Endothelial cell of umbilical vein (primary cell): ENCODE measurements at regions not wholly inside any gene's neighbourhood (a gene's known extent, or its start where the extent isn't known, plus 50 kb on each side); places are given as distances from the start of the nearest gene placed in this dataset.

Experiments
- BruUV-seq: library from RNA; stranded (reverse); fragments of 400-500 nt; replicated peaks from 2 replicates; lab custom pipeline; 2021; lab: Mats Ljungman, UMichigan
- CTCF ChIA-PET: fragments of 300-600, 350-600 bp; sonication (Branson Sonifier 250); formaldehyde crosslinking; loops from one replicate; lab custom pipeline; 2021; ENCODE audit warnings: antibody characterized with exemption, inconsistent platforms; lab: Charles Lee
- POLR2A ChIA-PET: fragments of 300-600, 350-600 bp; sonication (Branson Sonifier 250); formaldehyde crosslinking; loops from one replicate; lab custom pipeline; 2021; ENCODE audit warnings: antibody characterized with exemption, inconsistent platforms; lab: Charles Lee
- DNase-seq: peaks from one replicate; pipeline ENCODE4 v3.0.0-alpha.2; 2011; ENCODE audit warnings: low read depth, low spot score
- FAIRE-seq: peaks from 2 replicates; lab custom pipeline; 2011; peaks lifted over from hg19 to GRCh38; lab: Jason Lieb, UNC
- H2AFZ ChIP-seq: 2 replicates; pipeline ENCODE4 v1.6.0; 2012; ENCODE audit warnings: low read depth, low read length, control low read depth, inconsistent platforms
- H3K27ac ChIP-seq: 2 replicates; pipeline ENCODE4 v1.5.1; 2011; ENCODE audit warnings: low read depth, mild to moderate bottlenecking, control low read depth, low read length, moderate library complexity; ENCODE audit not compliant: insufficient read depth
- H3K27me3 ChIP-seq, 2 experiments: 2 replicates each; pipeline versions ENCODE4 v1.6.0 to v1.6.1; 2011; ENCODE audit warnings: low read length in 2 of 2, mixed read lengths in 1 of 2; ENCODE audit not compliant: control insufficient read depth in 2 of 2, insufficient read depth in 2 of 2
- H3K36me3 ChIP-seq, 2 experiments: 2 replicates in 1 of 2; 3 replicates in 1 of 2; pipeline ENCODE4 v1.5.1; 2011; ENCODE audit warnings: low read length in 2 of 2, mild to moderate bottlenecking in 1 of 2, moderate library complexity in 1 of 2; ENCODE audit not compliant: control insufficient read depth in 2 of 2, insufficient read depth in 2 of 2; ENCODE audit errors: extremely low read depth in 1 of 2
- H3K4me1 ChIP-seq: 3 replicates; pipeline ENCODE4 v1.5.1; 2011; ENCODE audit warnings: mild to moderate bottlenecking, low read length; ENCODE audit not compliant: control insufficient read depth, insufficient read depth; ENCODE audit errors: extremely low read depth
- H3K4me2 ChIP-seq: 2 replicates; pipeline ENCODE4 v1.6.1; 2011; ENCODE audit warnings: low read length, control low read depth, mixed read lengths; ENCODE audit not compliant: insufficient read depth
- H3K4me3 ChIP-seq, 3 experiments: fragments of 200-600 bp in 1 of 3; sonication (generic), shearing (Covaris generic) in 1 of 3; replicated peaks in 1 of 3; 2 replicates each; pipeline ENCODE4 v1.5.1; 2011 to 2016; ENCODE audit warnings: control low read depth in 3 of 3, low read length in 3 of 3, mild to moderate bottlenecking in 2 of 3, inconsistent platforms in 1 of 3, low read depth in 1 of 3, moderate library complexity in 1 of 3; ENCODE audit not compliant: insufficient read depth in 1 of 3
- H3K79me2 ChIP-seq: 2 replicates; pipeline ENCODE4 v1.6.0; 2012; ENCODE audit warnings: low read length, inconsistent platforms; ENCODE audit not compliant: control insufficient read depth, insufficient read depth
- H3K9ac ChIP-seq: replicated peaks from 2 replicates; pipeline ENCODE3; 2011; ENCODE audit warnings: low read length, control low read depth; ENCODE audit not compliant: insufficient read depth; ENCODE audit errors: extremely low read depth
- H3K9me1 ChIP-seq: replicated peaks from 3 replicates; pipeline ENCODE4 v1.6.0; 2011; ENCODE audit warnings: mild to moderate bottlenecking, low read length; ENCODE audit not compliant: control insufficient read depth, insufficient read depth; ENCODE audit errors: extremely low read depth
- H3K9me3 ChIP-seq: replicated peaks from 2 replicates; pipeline ENCODE4 v1.5.1; 2012; ENCODE audit warnings: low read length, inconsistent platforms; ENCODE audit not compliant: control insufficient read depth, insufficient read depth
- H4K20me1 ChIP-seq: replicated peaks from 2 replicates; pipeline ENCODE3; 2011; ENCODE audit warnings: mild to moderate bottlenecking, low read length; ENCODE audit not compliant: control insufficient read depth, insufficient read depth; ENCODE audit errors: extremely low read depth
- EZH2 ChIP-seq: IDR thresholded peaks from 2 replicates; pipeline ENCODE4 v1.6.1; 2012; ENCODE audit warnings: borderline replicate concordance, low read depth, mild to moderate bottlenecking, moderate library complexity, low read length, inconsistent platforms; ENCODE audit not compliant: severe bottlenecking
- FOS ChIP-seq: IDR thresholded peaks from 2 replicates; pipeline ENCODE4 v1.6.1; 2011; ENCODE audit warnings: mild to moderate bottlenecking, low read length, moderate library complexity, borderline replicate concordance; ENCODE audit not compliant: insufficient read depth
- GATA2 ChIP-seq: IDR thresholded peaks from 2 replicates; pipeline ENCODE4 v1.7.0; 2011; ENCODE audit warnings: low read depth, mild to moderate bottlenecking, moderate library complexity, mixed read lengths, low read length; ENCODE audit not compliant: insufficient read length, insufficient read depth
- JUN ChIP-seq: IDR thresholded peaks from 2 replicates; pipeline ENCODE4 v1.6.1; 2011; ENCODE audit warnings: borderline replicate concordance, low read depth; ENCODE audit not compliant: insufficient read length, insufficient read depth
- MYC ChIP-seq: IDR thresholded peaks from one replicate; pipeline ENCODE4 v1.6.1; 2011; ENCODE audit warnings: mild to moderate bottlenecking, low read depth, low read length
- POLR2A ChIP-seq: IDR thresholded peaks from 2 replicates; pipeline ENCODE4 v1.6.1; 2012; ENCODE audit warnings: low read depth, mild to moderate bottlenecking, control low read depth, low read length
- POLR2AphosphoS5 ChIP-seq: IDR thresholded peaks from 2 replicates; pipeline ENCODE4 v1.6.1; 2012; ENCODE audit warnings: low read depth, mild to moderate bottlenecking, control low read depth, low read length, moderate library complexity; ENCODE audit not compliant: insufficient read depth
- dilution Hi-C: fragments of 300-500 bp; cut with MboI; formaldehyde crosslinking; loops from one replicate; pipeline ENCODE4 v1.15.0; 2019; ENCODE audit warnings: low sequenced_read_pairs; ENCODE audit not compliant: extremely low pct_ligation_motif_present
- intact Hi-C: fragments of 100-400 bp; cut with micrococcal nuclease; formaldehyde crosslinking; loops from one replicate; pipeline ENCODE4 v1.10.0; 2022
- TF ChIP-seq, protein P1 (sequence below): IDR thresholded peaks from 2 replicates; pipeline ENCODE4 v1.6.1; 2011; ENCODE audit not compliant: insufficient read depth, insufficient read length
- TF ChIP-seq, protein P2 (sequence below), 2 donors: IDR thresholded peaks; 1 replicate in 1 of 2; 2 replicates in 1 of 2; pipeline ENCODE4 v1.5.1; 2011; ENCODE audit warnings: low read length in 2 of 2, mild to moderate bottlenecking in 2 of 2, moderate library complexity in 2 of 2, control low read depth in 1 of 2, inconsistent platforms in 1 of 2, low read depth in 1 of 2; ENCODE audit not compliant: insufficient read depth in 1 of 2; ENCODE audit errors: extremely low read depth in 1 of 2

DNA sequence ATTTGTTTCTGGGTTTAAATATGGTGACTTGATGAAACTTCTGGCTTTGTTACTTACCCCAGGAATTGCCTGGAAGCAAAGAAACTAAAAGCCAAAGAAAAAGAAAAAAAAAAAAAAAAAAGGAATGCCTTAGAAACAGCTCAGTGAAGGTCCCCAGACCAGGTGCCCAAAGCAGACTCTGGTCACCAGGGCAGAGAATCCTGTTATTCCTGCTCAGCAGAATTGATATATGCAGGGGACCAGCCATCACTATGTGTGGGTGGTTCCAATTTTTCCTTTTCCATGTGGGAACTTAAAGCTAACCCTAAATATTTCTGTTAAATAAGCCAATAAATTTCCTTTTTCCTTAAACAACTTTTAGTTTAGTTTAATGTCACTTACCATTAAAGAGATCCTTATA is 100.8 kb upstream of the TPRG1 start:
- FAIRE-seq: no peak
- ChIA-PET CTCF (no interaction called here), POLR2A (no interaction called here)

More for the DNA sequence above, 100.8 kb upstream of the TPRG1 start:
- Histone ChIP-seq H3K27ac (no peak overlapping the region), H4K20me1 (no peaks in the 10 kb centered on the region), H3K9ac (no peak overlapping the region), H3K4me3 (no peak overlapping the region), H3K79me2 (no peaks in the 10 kb centered on the region), H3K36me3 (no peaks in the 10 kb centered on the region), H3K27me3 (no peaks in the 10 kb centered on the region), H3K9me1 (no peaks in the 10 kb centered on the region), H3K4me2 (no peak overlapping the region), H2AFZ (no peak overlapping the region), H3K9me3 (no peaks in the 10 kb centered on the region), H3K4me1 (no peaks in the 10 kb centered on the region)
- no peak for DNase-seq
- dilution Hi-C loops: no loop called here
- intact Hi-C loops: no loop called here
- TF ChIP-seq POLR2AphosphoS5 (no peak), MYC (no peak), POLR2A (no peak), JUN (no peak), FOS (no peak), GATA2 (no peak), EZH2 (no peak)
- TF ChIP-seq, protein P1, sequence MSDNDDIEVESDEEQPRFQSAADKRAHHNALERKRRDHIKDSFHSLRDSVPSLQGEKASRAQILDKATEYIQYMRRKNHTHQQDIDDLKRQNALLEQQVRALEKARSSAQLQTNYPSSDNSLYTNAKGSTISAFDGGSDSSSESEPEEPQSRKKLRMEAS: no peak
- TF ChIP-seq, protein P2, sequence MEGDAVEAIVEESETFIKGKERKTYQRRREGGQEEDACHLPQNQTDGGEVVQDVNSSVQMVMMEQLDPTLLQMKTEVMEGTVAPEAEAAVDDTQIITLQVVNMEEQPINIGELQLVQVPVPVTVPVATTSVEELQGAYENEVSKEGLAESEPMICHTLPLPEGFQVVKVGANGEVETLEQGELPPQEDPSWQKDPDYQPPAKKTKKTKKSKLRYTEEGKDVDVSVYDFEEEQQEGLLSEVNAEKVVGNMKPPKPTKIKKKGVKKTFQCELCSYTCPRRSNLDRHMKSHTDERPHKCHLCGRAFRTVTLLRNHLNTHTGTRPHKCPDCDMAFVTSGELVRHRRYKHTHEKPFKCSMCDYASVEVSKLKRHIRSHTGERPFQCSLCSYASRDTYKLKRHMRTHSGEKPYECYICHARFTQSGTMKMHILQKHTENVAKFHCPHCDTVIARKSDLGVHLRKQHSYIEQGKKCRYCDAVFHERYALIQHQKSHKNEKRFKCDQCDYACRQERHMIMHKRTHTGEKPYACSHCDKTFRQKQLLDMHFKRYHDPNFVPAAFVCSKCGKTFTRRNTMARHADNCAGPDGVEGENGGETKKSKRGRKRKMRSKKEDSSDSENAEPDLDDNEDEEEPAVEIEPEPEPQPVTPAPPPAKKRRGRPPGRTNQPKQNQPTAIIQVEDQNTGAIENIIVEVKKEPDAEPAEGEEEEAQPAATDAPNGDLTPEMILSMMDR (IDR thresholded peaks at IDR 0.05; ENCODE audit: extremely low read depth in 1 of 2, insufficient read depth in 1 of 2, low read depth in 1 of 2, low read length in 2 of 2): no peak
- BruUV-seq: no TSS peak
